HL-60 (cell line): ENCODE measurements at regions not wholly inside any gene's neighbourhood (a gene's known extent, or its start where the extent isn't known, plus 50 kb on each side); places are given as distances from the start of the nearest gene placed in this dataset.

Source experiments
- GABPA ChIP-seq: IDR thresholded peaks from 2 replicates; pipeline ENCODE4 v1.6.1; 2012; ENCODE audit warnings: low read depth
- POLR2AphosphoS5 ChIP-seq: IDR thresholded peaks from 2 replicates; pipeline ENCODE4 v1.6.1; 2012; ENCODE audit warnings: low read depth
- SPI1 ChIP-seq: IDR thresholded peaks from 2 replicates; pipeline ENCODE4 v1.6.1; 2012; ENCODE audit warnings: low read depth, mild to moderate bottlenecking, borderline replicate concordance
- TF ChIP-seq, protein P1 (sequence below): IDR thresholded peaks from one replicate; pipeline ENCODE4 v1.5.1; 2011; ENCODE audit warnings: low read length, control low read depth, inconsistent platforms; ENCODE audit not compliant: insufficient read depth
- TF ChIP-seq, protein P2 (sequence below): IDR thresholded peaks from 2 replicates; pipeline ENCODE4 v1.6.1; 2012; ENCODE audit warnings: low read depth; ENCODE audit not compliant: insufficient replicate concordance

DNA sequence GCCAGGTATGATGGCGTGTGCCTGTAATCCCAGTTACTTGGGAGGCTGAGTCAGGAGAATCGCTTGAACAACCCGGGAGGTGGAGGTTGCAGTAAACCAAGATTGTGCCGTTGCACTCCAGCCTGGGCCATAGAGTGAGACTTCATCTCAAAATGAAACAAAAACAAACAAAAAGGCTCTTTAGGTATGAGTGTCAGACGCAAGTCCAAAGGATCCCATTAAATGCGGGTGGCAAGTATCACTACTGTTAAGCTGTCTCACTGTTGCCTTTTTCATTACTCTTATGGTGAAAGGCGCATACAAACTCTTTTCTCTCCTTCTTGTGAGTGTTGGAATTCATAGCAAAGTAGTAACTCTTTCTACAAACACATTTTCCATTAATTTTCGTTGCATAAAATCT is 688.5 kb upstream of the CHD1 start:
- TF ChIP-seq, protein P1, sequence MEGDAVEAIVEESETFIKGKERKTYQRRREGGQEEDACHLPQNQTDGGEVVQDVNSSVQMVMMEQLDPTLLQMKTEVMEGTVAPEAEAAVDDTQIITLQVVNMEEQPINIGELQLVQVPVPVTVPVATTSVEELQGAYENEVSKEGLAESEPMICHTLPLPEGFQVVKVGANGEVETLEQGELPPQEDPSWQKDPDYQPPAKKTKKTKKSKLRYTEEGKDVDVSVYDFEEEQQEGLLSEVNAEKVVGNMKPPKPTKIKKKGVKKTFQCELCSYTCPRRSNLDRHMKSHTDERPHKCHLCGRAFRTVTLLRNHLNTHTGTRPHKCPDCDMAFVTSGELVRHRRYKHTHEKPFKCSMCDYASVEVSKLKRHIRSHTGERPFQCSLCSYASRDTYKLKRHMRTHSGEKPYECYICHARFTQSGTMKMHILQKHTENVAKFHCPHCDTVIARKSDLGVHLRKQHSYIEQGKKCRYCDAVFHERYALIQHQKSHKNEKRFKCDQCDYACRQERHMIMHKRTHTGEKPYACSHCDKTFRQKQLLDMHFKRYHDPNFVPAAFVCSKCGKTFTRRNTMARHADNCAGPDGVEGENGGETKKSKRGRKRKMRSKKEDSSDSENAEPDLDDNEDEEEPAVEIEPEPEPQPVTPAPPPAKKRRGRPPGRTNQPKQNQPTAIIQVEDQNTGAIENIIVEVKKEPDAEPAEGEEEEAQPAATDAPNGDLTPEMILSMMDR, result no peak
- no peak for TF ChIP-seq POLR2AphosphoS5
- TF ChIP-seq GABPA, result no peak
- no peak for TF ChIP-seq SPI1
- TF ChIP-seq, protein P2, sequence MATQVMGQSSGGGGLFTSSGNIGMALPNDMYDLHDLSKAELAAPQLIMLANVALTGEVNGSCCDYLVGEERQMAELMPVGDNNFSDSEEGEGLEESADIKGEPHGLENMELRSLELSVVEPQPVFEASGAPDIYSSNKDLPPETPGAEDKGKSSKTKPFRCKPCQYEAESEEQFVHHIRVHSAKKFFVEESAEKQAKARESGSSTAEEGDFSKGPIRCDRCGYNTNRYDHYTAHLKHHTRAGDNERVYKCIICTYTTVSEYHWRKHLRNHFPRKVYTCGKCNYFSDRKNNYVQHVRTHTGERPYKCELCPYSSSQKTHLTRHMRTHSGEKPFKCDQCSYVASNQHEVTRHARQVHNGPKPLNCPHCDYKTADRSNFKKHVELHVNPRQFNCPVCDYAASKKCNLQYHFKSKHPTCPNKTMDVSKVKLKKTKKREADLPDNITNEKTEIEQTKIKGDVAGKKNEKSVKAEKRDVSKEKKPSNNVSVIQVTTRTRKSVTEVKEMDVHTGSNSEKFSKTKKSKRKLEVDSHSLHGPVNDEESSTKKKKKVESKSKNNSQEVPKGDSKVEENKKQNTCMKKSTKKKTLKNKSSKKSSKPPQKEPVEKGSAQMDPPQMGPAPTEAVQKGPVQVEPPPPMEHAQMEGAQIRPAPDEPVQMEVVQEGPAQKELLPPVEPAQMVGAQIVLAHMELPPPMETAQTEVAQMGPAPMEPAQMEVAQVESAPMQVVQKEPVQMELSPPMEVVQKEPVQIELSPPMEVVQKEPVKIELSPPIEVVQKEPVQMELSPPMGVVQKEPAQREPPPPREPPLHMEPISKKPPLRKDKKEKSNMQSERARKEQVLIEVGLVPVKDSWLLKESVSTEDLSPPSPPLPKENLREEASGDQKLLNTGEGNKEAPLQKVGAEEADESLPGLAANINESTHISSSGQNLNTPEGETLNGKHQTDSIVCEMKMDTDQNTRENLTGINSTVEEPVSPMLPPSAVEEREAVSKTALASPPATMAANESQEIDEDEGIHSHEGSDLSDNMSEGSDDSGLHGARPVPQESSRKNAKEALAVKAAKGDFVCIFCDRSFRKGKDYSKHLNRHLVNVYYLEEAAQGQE, result no peak
